GM23338 (cell line): ENCODE measurements at regions not wholly inside any gene's neighbourhood (a gene's known extent, or its start where the extent isn't known, plus 50 kb on each side); places are given as distances from the start of the nearest gene placed in this dataset.

ENCODE experiments used
- CREB1 ChIP-seq: fragments of 250-450 bp; sonication (Bioruptor Pico); IDR thresholded peaks from 2 replicates; pipeline ENCODE4 v1.5.0; 2020; ENCODE audit warnings: low read depth, mild to moderate bottlenecking, moderate library complexity
- CTCF ChIP-seq, 2 experiments: fragments of 200-600 bp in 1 of 2; sonication (generic) in 1 of 2; conservative IDR thresholded peaks; 2 replicates each; pipeline versions ENCODE4 v1.5.1 to v1.6.1; 2016 to 2017; ENCODE audit warnings: antibody characterized with exemption in 2 of 2, low read depth in 2 of 2, mild to moderate bottlenecking in 2 of 2, moderate library complexity in 1 of 2
- EZH2 ChIP-seq: fragments of 200-600 bp; sonication (generic); IDR thresholded peaks from one replicate; pipeline ENCODE4 v1.8.0; 2017; ENCODE audit warnings: antibody characterized with exemption, mild to moderate bottlenecking, low read depth; ENCODE audit not compliant: unreplicated experiment
- EZH2phosphoT487 ChIP-seq: fragments of 200-600 bp; sonication (generic); IDR thresholded peaks from one replicate; pipeline ENCODE4 v1.8.1; 2018; ENCODE audit warnings: antibody characterized with exemption; ENCODE audit not compliant: unreplicated experiment
- POLR2AphosphoS5 ChIP-seq: IDR thresholded peaks from 2 replicates; pipeline ENCODE4 v1.6.1; 2016; ENCODE audit warnings: antibody characterized with exemption, low read depth
- REST ChIP-seq: IDR thresholded peaks from one replicate; pipeline ENCODE4 v1.6.1; 2018; ENCODE audit warnings: antibody characterized with exemption; ENCODE audit not compliant: unreplicated experiment
- STAT1 ChIP-seq: IDR thresholded peaks from one replicate; pipeline ENCODE4 v1.6.1; 2016; ENCODE audit warnings: antibody characterized with exemption; ENCODE audit not compliant: unreplicated experiment
- ZNF114 ChIP-seq: fragments of 250-450 bp; sonication (Bioruptor Pico); IDR thresholded peaks from 2 replicates; pipeline ENCODE4 v1.5.0; 2020; ENCODE audit warnings: mild to moderate bottlenecking, moderate library complexity

- TF ChIP-seq CTCF (conservative IDR thresholded peaks at IDR 0.05; ENCODE audit: low read depth in 2 of 2), result no peak
- TF ChIP-seq POLR2AphosphoS5, result no peak
- TF ChIP-seq EZH2, result no peak
- TF ChIP-seq REST, result no peak
- TF ChIP-seq ZNF114, result no peak
- TF ChIP-seq EZH2phosphoT487, result no peak
- no peak for TF ChIP-seq STAT1
- TF ChIP-seq CREB1 (CRISPR knock-in tag), result no peak
Measured at GRCh38 chr2:191747170-191747530, 69.2 kb downstream of the NABP1 start.
